ENCODE measurements at regions not wholly inside any gene's neighbourhood (a gene's known extent, or its start where the extent isn't known, plus 50 kb on each side); places are given as distances from the start of the nearest gene placed in this dataset.

GRCh38 chr7:68065581-68065980 lies 1068.9 kb downstream of the TYW1 start:
- no peak for TF ChIP-seq CTCF (IDR thresholded peaks at IDR 0.05; ENCODE audit: borderline replicate concordance, extremely low read depth, low read length, poor library complexity, severe bottlenecking)
- no peak for TF ChIP-seq EZH2 (IDR thresholded peaks at IDR 0.05; ENCODE audit: borderline replicate concordance, low read depth, low read length, severe bottlenecking)

Data from DND-41 (cell line).